ENCODE measurements at regions not wholly inside any gene's neighbourhood (a gene's known extent, or its start where the extent isn't known, plus 50 kb on each side); places are given as distances from the start of the nearest gene placed in this dataset.
A peak's percentile ranks its signal among the peaks of the same experiment; 100 is the strongest.

- ChIA-PET CTCF (no interaction called here), POLR2A (no interaction called here)
- Mint-ChIP-seq H3K27me3 (peaks cover 2% of the 10 kb centered on the region), H3K4me3 (no peak overlapping the region), H3K9me3 (ENCODE audit: low read depth) (peaks cover 5% of the 10 kb centered on the region), H3K4me1 (no peaks in the 10 kb centered on the region), H3K36me3 (ENCODE audit: low read depth) (no peaks in the 10 kb centered on the region), H3K27ac (no peak overlapping the region)
- intact Hi-C loops (cut with DNase I, micrococcal nuclease), result no loop called here
- ATAC-seq (no peak), DNase-seq (no peak)
Observed at GRCh38 chr4:173767650-173768049, 237.6 kb upstream of the HAND2 start.

GRCh38 chr4:173766171-173766600, 236.2 kb upstream of the HAND2 start:
- peaks cover 4% of the 10 kb centered on the region for H3K9me3 Mint-ChIP-seq (ENCODE audit: low read depth)
- no peaks in the 10 kb centered on the region for H3K4me1 Mint-ChIP-seq
- intact Hi-C loops (cut with DNase I, micrococcal nuclease), result no loop called here
- no peak for DNase-seq
- no peaks in the 10 kb centered on the region for H3K36me3 Mint-ChIP-seq (ENCODE audit: low read depth)
- ATAC-seq, result no peak
- POLR2A ChIA-PET, result no interaction called here
- H3K27me3 Mint-ChIP-seq, result peaks cover 2% of the 10 kb centered on the region
- no peak overlapping the region for H3K4me3 Mint-ChIP-seq
- H3K27ac Mint-ChIP-seq, result no peak overlapping the region
- CTCF ChIA-PET, result no interaction called here

GRCh38 chr4:173765751-173766150, 235.7 kb upstream of the HAND2 start:
- no peaks in the 10 kb centered on the region for H3K36me3 Mint-ChIP-seq (ENCODE audit: low read depth)
- no peak overlapping the region for H3K27ac Mint-ChIP-seq
- ChIA-PET POLR2A (no interaction called here), CTCF (no interaction called here)
- H3K4me3 Mint-ChIP-seq, result no peak overlapping the region
- ATAC-seq (no peak), DNase-seq (no peak)
- peaks cover 2% of the 10 kb centered on the region for H3K27me3 Mint-ChIP-seq
- H3K9me3 Mint-ChIP-seq (ENCODE audit: low read depth), result peaks cover 4% of the 10 kb centered on the region
- H3K4me1 Mint-ChIP-seq, result no peaks in the 10 kb centered on the region
- intact Hi-C loops (cut with DNase I, micrococcal nuclease), result no loop called here

- peaks cover 2% of the 10 kb centered on the region for H3K27me3 Mint-ChIP-seq
- no peak overlapping the region for H3K4me3 Mint-ChIP-seq
- no peak for ATAC-seq
- DNase-seq, result no peak
- no peaks in the 10 kb centered on the region for H3K9me3 Mint-ChIP-seq (ENCODE audit: low read depth)
- CTCF ChIA-PET, result interaction anchor here (0.6 kb wide), 1 partner anchor 25 kb away, joined by 3 read pairs; no protein-coding TSS in a partner anchor
- H3K27ac Mint-ChIP-seq, result no peak overlapping the region
- no peaks in the 10 kb centered on the region for H3K4me1 Mint-ChIP-seq
- POLR2A ChIA-PET, result no interaction called here
- intact Hi-C loops (cut with DNase I, micrococcal nuclease), result no loop called here
- no peaks in the 10 kb centered on the region for H3K36me3 Mint-ChIP-seq (ENCODE audit: low read depth)
Observed at GRCh38 chr4:173763389-173763788, 233.4 kb upstream of the HAND2 start.

GRCh38 chr4:173761938-173762337, 231.9 kb upstream of the HAND2 start:
- no peak for ATAC-seq

GRCh38 chr4:173761236-173761635, 231.2 kb upstream of the HAND2 start:
- Mint-ChIP-seq H3K9me3 (ENCODE audit: low read depth) (no peaks in the 10 kb centered on the region), H3K4me3 (no peak overlapping the region), H3K27ac (no peak overlapping the region), H3K27me3 (peaks cover 2% of the 10 kb centered on the region), H3K36me3 (ENCODE audit: low read depth) (no peaks in the 10 kb centered on the region), H3K4me1 (no peaks in the 10 kb centered on the region)
- ATAC-seq (no peak), DNase-seq (no peak)
- intact Hi-C loops (cut with DNase I, micrococcal nuclease), result no loop called here
- CTCF ChIA-PET, result no interaction called here
- POLR2A ChIA-PET, result no interaction called here

More at GRCh38 chr4:173761938-173762337, 231.9 kb upstream of the HAND2 start:
- no peaks in the 10 kb centered on the region for H3K36me3 Mint-ChIP-seq (ENCODE audit: low read depth)
- DNase-seq, result no peak
- intact Hi-C loops (cut with DNase I, micrococcal nuclease), result no loop called here
- ChIA-PET CTCF (no interaction called here), POLR2A (interaction anchor here (0.6 kb wide), 1 partner anchor 145 kb away, joined by 3 read pairs; no protein-coding TSS in a partner anchor)
- H3K4me1 Mint-ChIP-seq, result no peaks in the 10 kb centered on the region
- peaks cover 2% of the 10 kb centered on the region for H3K27me3 Mint-ChIP-seq
- H3K9me3 Mint-ChIP-seq (ENCODE audit: low read depth), result no peaks in the 10 kb centered on the region
- no peak overlapping the region for H3K27ac Mint-ChIP-seq
- H3K4me3 Mint-ChIP-seq, result no peak overlapping the region

- POLR2A ChIA-PET, result no interaction called here
- intact Hi-C loops (cut with DNase I, micrococcal nuclease), result no loop called here
- Mint-ChIP-seq H3K36me3 (ENCODE audit: low read depth) (no peaks in the 10 kb centered on the region), H3K27me3 (no peaks in the 10 kb centered on the region), H3K9me3 (ENCODE audit: low read depth) (no peaks in the 10 kb centered on the region), H3K4me3 (no peak overlapping the region), H3K4me1 (no peaks in the 10 kb centered on the region), H3K27ac (no peak overlapping the region)
- no peak for ATAC-seq
- no peak for DNase-seq
- CTCF ChIA-PET, result no interaction called here
Observed at GRCh38 chr4:173758132-173758531, 228.1 kb upstream of the HAND2 start.

GRCh38 chr4:173753408-173753807, 223.4 kb upstream of the HAND2 start:
- ATAC-seq, result no peak
- Mint-ChIP-seq H3K27me3 (no peaks in the 10 kb centered on the region), H3K4me3 (no peak overlapping the region), H3K9me3 (ENCODE audit: low read depth) (no peaks in the 10 kb centered on the region), H3K4me1 (no peaks in the 10 kb centered on the region), H3K27ac (no peak overlapping the region), H3K36me3 (ENCODE audit: low read depth) (no peaks in the 10 kb centered on the region)
- intact Hi-C loops (cut with DNase I, micrococcal nuclease), result loop anchor here in 1 of 2 experiments (5.0 kb wide), 1 partner anchor 246 kb away; no protein-coding TSS in a partner anchor
- no peak for DNase-seq
- ChIA-PET POLR2A (no interaction called here), CTCF (no interaction called here)

GRCh38 chr4:173752610-173753230, 222.7 kb upstream of the HAND2 start:
- Mint-ChIP-seq H3K9me3 (ENCODE audit: low read depth) (no peaks in the 10 kb centered on the region), H3K27me3 (no peaks in the 10 kb centered on the region), H3K36me3 (ENCODE audit: low read depth) (no peaks in the 10 kb centered on the region), H3K4me3 (no peak overlapping the region), H3K27ac (no peak overlapping the region), H3K4me1 (no peaks in the 10 kb centered on the region)
- ChIA-PET CTCF (interaction anchor here (0.8 to 1.4 kb wide), 4 partner anchors 31 to 389 kb away, joined by 3 read pairs; no protein-coding TSS in a partner anchor), POLR2A (no interaction called here)
- intact Hi-C loops (cut with DNase I, micrococcal nuclease), result loop anchor here (1.0 to 5.0 kb wide), 2 partner anchors 245 to 246 kb away; no protein-coding TSS in a partner anchor
- peak; percentile 60 for DNase-seq
- no peak for ATAC-seq

GRCh38 chr4:173748353-173748752, 218.3 kb upstream of the HAND2 start:
- Mint-ChIP-seq H3K9me3 (ENCODE audit: low read depth) (no peaks in the 10 kb centered on the region), H3K27me3 (no peaks in the 10 kb centered on the region), H3K36me3 (ENCODE audit: low read depth) (no peaks in the 10 kb centered on the region), H3K4me1 (no peaks in the 10 kb centered on the region), H3K4me3 (no peak overlapping the region), H3K27ac (no peak overlapping the region)
- DNase-seq, result no peak
- ChIA-PET POLR2A (no interaction called here), CTCF (no interaction called here)
- ATAC-seq, result no peak
- intact Hi-C loops (cut with DNase I, micrococcal nuclease), result no loop called here

GRCh38 chr4:173747537-173748257, 217.7 kb upstream of the HAND2 start:
- H3K27ac Mint-ChIP-seq, result no peak overlapping the region
- no peaks in the 10 kb centered on the region for H3K27me3 Mint-ChIP-seq
- no peak overlapping the region for H3K4me3 Mint-ChIP-seq
- no peaks in the 10 kb centered on the region for H3K36me3 Mint-ChIP-seq (ENCODE audit: low read depth)
- DNase-seq (no peak), ATAC-seq (no peak)
- no peaks in the 10 kb centered on the region for H3K4me1 Mint-ChIP-seq
- intact Hi-C loops (cut with DNase I, micrococcal nuclease), result no loop called here
- ChIA-PET POLR2A (no interaction called here), CTCF (no interaction called here)
- H3K9me3 Mint-ChIP-seq (ENCODE audit: low read depth), result no peaks in the 10 kb centered on the region

- Mint-ChIP-seq H3K27me3 (no peaks in the 10 kb centered on the region), H3K9me3 (ENCODE audit: low read depth) (no peaks in the 10 kb centered on the region), H3K27ac (no peak overlapping the region), H3K4me3 (no peak overlapping the region), H3K36me3 (ENCODE audit: low read depth) (no peaks in the 10 kb centered on the region), H3K4me1 (no peaks in the 10 kb centered on the region)
- DNase-seq (no peak), ATAC-seq (no peak)
- ChIA-PET POLR2A (no interaction called here), CTCF (no interaction called here)
- intact Hi-C loops (cut with DNase I, micrococcal nuclease), result no loop called here
Observed at GRCh38 chr4:173746424-173746823, 216.4 kb upstream of the HAND2 start.

Data from activated CD4-positive, alpha-beta T cell treated with anti-CD3 and anti-CD28 coated beads for 36 hours (primary cell).